GM21515 (cell line): ENCODE measurements at regions not wholly inside any gene's neighbourhood (a gene's known extent, or its start where the extent isn't known, plus 50 kb on each side); places are given as distances from the start of the nearest gene placed in this dataset.

ENCODE experiments used
- ATAC-seq: cut with Tn5 transposase; IDR thresholded peaks from one replicate; pipeline ENCODE4 v1.9.1; 2021; ENCODE audit not compliant: unreplicated experiment

DNA sequence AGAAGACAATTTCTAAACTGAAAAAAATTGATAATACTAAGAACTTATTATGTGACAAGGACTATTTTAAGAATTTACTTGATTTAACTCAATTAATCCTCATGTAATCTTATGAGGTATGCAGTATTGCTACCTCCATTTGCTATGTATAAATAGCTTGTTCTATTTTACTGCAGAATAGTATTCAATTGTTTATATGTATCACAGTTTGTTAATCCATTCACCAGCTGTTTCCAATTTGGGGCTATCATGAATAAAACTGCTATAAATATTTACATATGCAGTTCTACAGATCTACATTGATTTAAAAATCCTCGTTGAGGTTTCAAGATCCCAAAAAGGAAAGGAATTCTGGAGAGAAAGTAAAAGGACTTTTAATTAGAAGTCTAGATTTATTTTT lies 54.8 kb upstream of the DOCK10 start:
- ATAC-seq = no peak
